ENCODE measurements at regions not wholly inside any gene's neighbourhood (a gene's known extent, or its start where the extent isn't known, plus 50 kb on each side); places are given as distances from the start of the nearest gene placed in this dataset.

GRCh38 chr11:91717169-91717568, 507.4 kb upstream of the FAT3 start:
- Mint-ChIP-seq H3K27me3 (no peaks in the 10 kb centered on the region), H3K9me3 (no peaks in the 10 kb centered on the region), H3K4me3 (no peak overlapping the region), H3K4me1 (no peaks in the 10 kb centered on the region), H3K27ac (no peak overlapping the region), H3K36me3 (no peaks in the 10 kb centered on the region)

- Mint-ChIP-seq H3K27ac (no peak overlapping the region), H3K36me3 (no peaks in the 10 kb centered on the region), H3K9me3 (peaks cover 6% of the 10 kb centered on the region), H3K4me3 (no peak overlapping the region), H3K27me3 (no peaks in the 10 kb centered on the region), H3K4me1 (no peaks in the 10 kb centered on the region)
Observed at GRCh38 chr11:91707652-91708482, 516.8 kb upstream of the FAT3 start.

GRCh38 chr11:91703042-91703441, 521.6 kb upstream of the FAT3 start:
- no peaks in the 10 kb centered on the region for H3K9me3 Mint-ChIP-seq
- no peaks in the 10 kb centered on the region for H3K36me3 Mint-ChIP-seq
- H3K27ac Mint-ChIP-seq, result no peak overlapping the region
- H3K4me3 Mint-ChIP-seq, result no peak overlapping the region
- no peaks in the 10 kb centered on the region for H3K27me3 Mint-ChIP-seq
- no peaks in the 10 kb centered on the region for H3K4me1 Mint-ChIP-seq

GRCh38 chr11:91700854-91701253, 523.8 kb upstream of the FAT3 start:
- no peak overlapping the region for H3K4me3 Mint-ChIP-seq
- no peaks in the 10 kb centered on the region for H3K9me3 Mint-ChIP-seq
- H3K36me3 Mint-ChIP-seq, result no peaks in the 10 kb centered on the region
- no peaks in the 10 kb centered on the region for H3K4me1 Mint-ChIP-seq
- H3K27ac Mint-ChIP-seq, result no peak overlapping the region
- no peaks in the 10 kb centered on the region for H3K27me3 Mint-ChIP-seq

- H3K27ac Mint-ChIP-seq, result no peak overlapping the region
- no peaks in the 10 kb centered on the region for H3K27me3 Mint-ChIP-seq
- no peaks in the 10 kb centered on the region for H3K4me1 Mint-ChIP-seq
- H3K9me3 Mint-ChIP-seq, result no peaks in the 10 kb centered on the region
- H3K4me3 Mint-ChIP-seq, result no peak overlapping the region
- H3K36me3 Mint-ChIP-seq, result no peaks in the 10 kb centered on the region
Observed at GRCh38 chr11:91698845-91699244, 525.8 kb upstream of the FAT3 start.

GRCh38 chr11:91694331-91694730, 530.3 kb upstream of the FAT3 start:
- Mint-ChIP-seq H3K4me1 (no peaks in the 10 kb centered on the region), H3K4me3 (no peak overlapping the region), H3K36me3 (no peaks in the 10 kb centered on the region), H3K27ac (no peak overlapping the region), H3K9me3 (no peaks in the 10 kb centered on the region), H3K27me3 (no peaks in the 10 kb centered on the region)

- H3K27me3 Mint-ChIP-seq, result no peaks in the 10 kb centered on the region
- H3K36me3 Mint-ChIP-seq, result no peaks in the 10 kb centered on the region
- no peaks in the 10 kb centered on the region for H3K4me1 Mint-ChIP-seq
- H3K9me3 Mint-ChIP-seq, result peaks cover 4% of the 10 kb centered on the region
- H3K4me3 Mint-ChIP-seq, result no peak overlapping the region
- no peak overlapping the region for H3K27ac Mint-ChIP-seq
Observed at GRCh38 chr11:91691872-91692271, 532.7 kb upstream of the FAT3 start.

GRCh38 chr11:91688672-91689071, 535.9 kb upstream of the FAT3 start:
- no peak overlapping the region for H3K27ac Mint-ChIP-seq
- H3K4me1 Mint-ChIP-seq, result no peaks in the 10 kb centered on the region
- H3K27me3 Mint-ChIP-seq, result no peaks in the 10 kb centered on the region
- H3K9me3 Mint-ChIP-seq, result peaks cover 5% of the 10 kb centered on the region
- H3K4me3 Mint-ChIP-seq, result no peak overlapping the region
- H3K36me3 Mint-ChIP-seq, result no peaks in the 10 kb centered on the region

GRCh38 chr11:91686700-91687099, 537.9 kb upstream of the FAT3 start:
- Mint-ChIP-seq H3K27me3 (no peaks in the 10 kb centered on the region), H3K4me1 (no peaks in the 10 kb centered on the region), H3K36me3 (no peaks in the 10 kb centered on the region), H3K27ac (no peak overlapping the region), H3K9me3 (peaks cover 5% of the 10 kb centered on the region), H3K4me3 (no peak overlapping the region)

GRCh38 chr11:91686281-91686680, 538.3 kb upstream of the FAT3 start:
- Mint-ChIP-seq H3K4me1 (no peaks in the 10 kb centered on the region), H3K4me3 (no peak overlapping the region), H3K27ac (no peak overlapping the region), H3K9me3 (peaks cover 5% of the 10 kb centered on the region), H3K27me3 (no peaks in the 10 kb centered on the region), H3K36me3 (no peaks in the 10 kb centered on the region)

- no peaks in the 10 kb centered on the region for H3K27me3 Mint-ChIP-seq
Observed at GRCh38 chr11:91673705-91674104, 550.9 kb upstream of the FAT3 start.

GRCh38 chr11:91664521-91664920, 560.1 kb upstream of the FAT3 start:
- Mint-ChIP-seq H3K9me3 (peaks cover 10% of the 10 kb centered on the region), H3K27me3 (no peaks in the 10 kb centered on the region), H3K27ac (no peak overlapping the region), H3K36me3 (no peaks in the 10 kb centered on the region), H3K4me3 (no peak overlapping the region), H3K4me1 (no peaks in the 10 kb centered on the region)

More at GRCh38 chr11:91673705-91674104, 550.9 kb upstream of the FAT3 start:
- Mint-ChIP-seq H3K4me1 (no peaks in the 10 kb centered on the region), H3K9me3 (peaks cover 27% of the 10 kb centered on the region), H3K36me3 (no peaks in the 10 kb centered on the region), H3K27ac (no peak overlapping the region), H3K4me3 (no peak overlapping the region)

GRCh38 chr11:91660036-91660435, 564.6 kb upstream of the FAT3 start:
- H3K27me3 Mint-ChIP-seq, result no peaks in the 10 kb centered on the region
- H3K4me1 Mint-ChIP-seq, result no peaks in the 10 kb centered on the region
- H3K4me3 Mint-ChIP-seq, result no peak overlapping the region
- H3K27ac Mint-ChIP-seq, result no peak overlapping the region
- H3K36me3 Mint-ChIP-seq, result no peaks in the 10 kb centered on the region
- H3K9me3 Mint-ChIP-seq, result no peaks in the 10 kb centered on the region

- Mint-ChIP-seq H3K27me3 (no peaks in the 10 kb centered on the region), H3K36me3 (no peaks in the 10 kb centered on the region)
Observed at GRCh38 chr11:91654686-91655085, 569.9 kb upstream of the FAT3 start.

GRCh38 chr11:91653079-91653754, 571.4 kb upstream of the FAT3 start:
- H3K4me1 Mint-ChIP-seq, result no peaks in the 10 kb centered on the region
- no peak overlapping the region for H3K27ac Mint-ChIP-seq
- no peaks in the 10 kb centered on the region for H3K36me3 Mint-ChIP-seq
- H3K4me3 Mint-ChIP-seq, result no peak overlapping the region
- H3K9me3 Mint-ChIP-seq, result no peaks in the 10 kb centered on the region
- no peaks in the 10 kb centered on the region for H3K27me3 Mint-ChIP-seq

More at GRCh38 chr11:91654686-91655085, 569.9 kb upstream of the FAT3 start:
- H3K4me3 Mint-ChIP-seq, result no peak overlapping the region
- H3K9me3 Mint-ChIP-seq, result no peaks in the 10 kb centered on the region
- no peaks in the 10 kb centered on the region for H3K4me1 Mint-ChIP-seq
- H3K27ac Mint-ChIP-seq, result no peak overlapping the region

GRCh38 chr11:91650802-91651201, 573.8 kb upstream of the FAT3 start:
- Mint-ChIP-seq H3K27me3 (no peaks in the 10 kb centered on the region), H3K36me3 (no peaks in the 10 kb centered on the region), H3K9me3 (peaks cover 8% of the 10 kb centered on the region), H3K4me3 (no peak overlapping the region), H3K4me1 (no peaks in the 10 kb centered on the region), H3K27ac (no peak overlapping the region)
